Lower lobe of right lung (tissue), 2 donors: ENCODE measurements at regions not wholly inside any gene's neighbourhood (a gene's known extent, or its start where the extent isn't known, plus 50 kb on each side); places are given as distances from the start of the nearest gene placed in this dataset.

Source experiments
- ATAC-seq, 2 donors: fragments of 200-7000 bp; cut with Tn5 transposase; one replicate each; pipeline ENCODE4 v1.9.1; 2020 to 2022; ENCODE audit warnings: mild to moderate bottlenecking in 2 of 2, moderate library complexity in 2 of 2
- DNase-seq: peaks from one replicate; pipeline ENCODE4 v3.0.0-alpha.2; 2020
- H3K27ac ChIP-seq: fragments of 200-600 bp; one replicate; pipeline ENCODE4 v1.8.0; 2022
- H3K27me3 ChIP-seq: fragments of 200-600 bp; one replicate; pipeline ENCODE4 v1.8.0; 2022; ENCODE audit warnings: low read depth
- H3K36me3 ChIP-seq: fragments of 200-600 bp; one replicate; pipeline ENCODE4 v1.8.0; 2022; ENCODE audit warnings: mild to moderate bottlenecking
- H3K4me1 ChIP-seq: fragments of 200-600 bp; one replicate; pipeline ENCODE4 v1.8.0; 2022
- H3K4me3 ChIP-seq: fragments of 200-600 bp; one replicate; pipeline ENCODE4 v1.8.0; 2022; ENCODE audit warnings: mild to moderate bottlenecking
- H3K9me3 ChIP-seq: fragments of 200-600 bp; one replicate; pipeline ENCODE4 v1.8.0; 2022
- CTCF ChIP-seq: fragments of 200-600 bp; IDR thresholded peaks from one replicate; pipeline ENCODE4 v1.8.0; 2022; ENCODE audit warnings: antibody characterized with exemption, mild to moderate bottlenecking
- intact Hi-C: fragments of 100-400 bp; cut with DNase I; formaldehyde crosslinking; loops from one replicate; pipeline ENCODE4 v1.11.0; 2022
- donor health status: DM: no; HTN: yes; CAD: no; lungs with severe emphysema.

- no peak overlapping the region for H3K4me3 ChIP-seq
- no peak for ATAC-seq
- intact Hi-C loops: no loop called here
These were observed 279.0 kb downstream of the PTPRU start for GRCh38 chr1:29515170-29515955.

GRCh38 chr1:29514361-29515169, 278.2 kb downstream of the PTPRU start:
- Histone ChIP-seq H3K4me1 (no peaks in the 10 kb centered on the region), H3K4me3 (no peak overlapping the region), H3K9me3 (no peaks in the 10 kb centered on the region), H3K36me3 (no peaks in the 10 kb centered on the region), H3K27me3 (peaks cover 3% of the 10 kb centered on the region), H3K27ac (no peak overlapping the region)
- no peak for TF ChIP-seq CTCF
- DNase-seq (no peak), ATAC-seq (no peak)
- intact Hi-C loops: no loop called here

More at GRCh38 chr1:29515170-29515955, 279.0 kb downstream of the PTPRU start:
- no peaks in the 10 kb centered on the region for H3K9me3 ChIP-seq
- DNase-seq: no peak
- TF ChIP-seq CTCF: no peak
- no peak overlapping the region for H3K27ac ChIP-seq
- H3K27me3 ChIP-seq: peaks cover 3% of the 10 kb centered on the region
- H3K36me3 ChIP-seq: no peaks in the 10 kb centered on the region
- no peaks in the 10 kb centered on the region for H3K4me1 ChIP-seq

- ATAC-seq (peak; percentile 84 to 85), DNase-seq (no peak)
- peaks cover 3% of the 10 kb centered on the region for H3K27me3 ChIP-seq
- H3K27ac ChIP-seq: no peak overlapping the region
- no peak overlapping the region for H3K4me3 ChIP-seq
- intact Hi-C loops: no loop called here
- no peaks in the 10 kb centered on the region for H3K9me3 ChIP-seq
- no peaks in the 10 kb centered on the region for H3K4me1 ChIP-seq
- H3K36me3 ChIP-seq: no peaks in the 10 kb centered on the region
- peak; percentile 30 for TF ChIP-seq CTCF
These were observed 277.0 kb downstream of the PTPRU start for GRCh38 chr1:29513357-29513756.

- Histone ChIP-seq H3K36me3 (no peaks in the 10 kb centered on the region), H3K4me3 (no peak overlapping the region), H3K27me3 (no peaks in the 10 kb centered on the region), H3K4me1 (no peaks in the 10 kb centered on the region), H3K27ac (no peak overlapping the region), H3K9me3 (no peaks in the 10 kb centered on the region)
- no peak for TF ChIP-seq CTCF
- no peak for DNase-seq
- no peak for ATAC-seq
- intact Hi-C loops: no loop called here
These were observed 275.1 kb downstream of the PTPRU start for GRCh38 chr1:29511436-29511835.

- Histone ChIP-seq H3K27ac (no peak overlapping the region), H3K9me3 (no peaks in the 10 kb centered on the region), H3K4me1 (no peaks in the 10 kb centered on the region), H3K36me3 (no peaks in the 10 kb centered on the region), H3K27me3 (no peaks in the 10 kb centered on the region), H3K4me3 (no peak overlapping the region)
- ATAC-seq (no peak), DNase-seq (no peak)
- intact Hi-C loops: no loop called here
- TF ChIP-seq CTCF: no peak
These were observed 272.3 kb downstream of the PTPRU start for GRCh38 chr1:29508458-29509107.
